Muscle layer of colon (tissue), 2 donors: ENCODE measurements at regions not wholly inside any gene's neighbourhood (a gene's known extent, or its start where the extent isn't known, plus 50 kb on each side); places are given as distances from the start of the nearest gene placed in this dataset.

Source experiments
- H3K27ac ChIP-seq: one replicate; pipeline ENCODE4 v1.7.0; 2013; ENCODE audit warnings: low read depth, mild to moderate bottlenecking, low read length, moderate library complexity
- H3K27me3 ChIP-seq, 2 donors: one replicate each; pipeline ENCODE4 v1.7.0; 2013; ENCODE audit warnings: low read length in 2 of 2, mild to moderate bottlenecking in 2 of 2; ENCODE audit not compliant: insufficient read depth in 2 of 2, control insufficient read depth in 1 of 2
- H3K36me3 ChIP-seq: one replicate; pipeline ENCODE4 v1.7.0; 2013; ENCODE audit warnings: mild to moderate bottlenecking, low read length; ENCODE audit not compliant: insufficient read depth
- H3K4me1 ChIP-seq: one replicate; pipeline ENCODE4 v1.7.0; 2013; ENCODE audit warnings: mild to moderate bottlenecking, low read length; ENCODE audit not compliant: insufficient read depth
- H3K4me3 ChIP-seq, 2 donors: one replicate each; pipeline ENCODE4 v1.7.0; 2013; ENCODE audit warnings: low read length in 2 of 2, low read depth in 1 of 2, mild to moderate bottlenecking in 1 of 2, moderate library complexity in 1 of 2
- H3K9ac ChIP-seq: one replicate; pipeline ENCODE4 v1.7.0; 2013; ENCODE audit warnings: low read length
- H3K9me3 ChIP-seq: one replicate; pipeline ENCODE4 v1.7.0; 2013; ENCODE audit warnings: mild to moderate bottlenecking, low read length
- donor health status: abdominal sarcoma.
- donor health status: Adenocarcinoma of cecum.

DNA sequence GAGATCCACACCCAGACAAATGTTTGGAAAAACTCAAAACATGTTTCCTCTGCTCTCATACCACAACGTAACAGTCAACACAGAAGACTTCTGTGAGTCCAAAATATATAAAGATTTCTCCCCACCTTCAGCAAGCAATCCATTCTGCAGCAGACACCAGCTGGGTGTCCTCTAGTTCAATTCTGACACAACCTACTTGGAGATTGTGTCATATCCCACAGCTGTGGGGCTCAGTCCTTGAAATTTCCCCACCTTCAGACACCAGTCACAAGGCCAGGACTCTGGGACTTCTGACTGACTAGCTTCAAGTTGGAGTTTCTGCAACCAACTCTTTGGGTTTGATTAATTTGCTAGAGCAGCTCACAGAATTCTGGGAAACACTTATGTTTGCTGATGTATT lies 244.8 kb upstream of the CDYL start:
- Histone ChIP-seq H3K4me3 (no peak overlapping the region), H3K9ac (no peak overlapping the region), H3K36me3 (no peaks in the 10 kb centered on the region), H3K4me1 (no peaks in the 10 kb centered on the region), H3K9me3 (peaks cover 4% of the 10 kb centered on the region), H3K27me3 (no peaks in the 10 kb centered on the region), H3K27ac (no peak overlapping the region)

DNA sequence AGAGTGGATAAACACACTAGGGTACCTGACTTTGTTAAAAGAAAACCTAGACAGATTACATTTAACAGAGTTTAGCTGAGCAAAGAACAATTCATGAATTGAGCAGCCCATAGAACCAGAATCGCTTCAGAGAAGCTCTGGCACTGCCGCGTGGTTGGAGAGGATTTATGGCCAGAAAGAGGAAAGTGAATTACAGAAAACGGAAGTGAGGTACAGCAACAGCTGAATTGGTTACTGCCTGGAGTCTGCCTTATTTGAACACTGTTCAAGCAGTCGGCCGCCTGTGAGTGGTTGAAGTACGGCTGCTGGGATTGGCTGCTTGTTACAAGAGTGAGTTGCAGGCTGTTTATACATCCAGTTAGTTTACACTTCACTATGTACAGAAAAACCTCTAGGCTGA lies 253.8 kb upstream of the CDYL start:
- Histone ChIP-seq H3K4me3 (no peak overlapping the region), H3K9me3 (no peaks in the 10 kb centered on the region), H3K27me3 (no peaks in the 10 kb centered on the region), H3K27ac (no peak overlapping the region), H3K36me3 (no peaks in the 10 kb centered on the region), H3K9ac (no peak overlapping the region), H3K4me1 (no peaks in the 10 kb centered on the region)

DNA sequence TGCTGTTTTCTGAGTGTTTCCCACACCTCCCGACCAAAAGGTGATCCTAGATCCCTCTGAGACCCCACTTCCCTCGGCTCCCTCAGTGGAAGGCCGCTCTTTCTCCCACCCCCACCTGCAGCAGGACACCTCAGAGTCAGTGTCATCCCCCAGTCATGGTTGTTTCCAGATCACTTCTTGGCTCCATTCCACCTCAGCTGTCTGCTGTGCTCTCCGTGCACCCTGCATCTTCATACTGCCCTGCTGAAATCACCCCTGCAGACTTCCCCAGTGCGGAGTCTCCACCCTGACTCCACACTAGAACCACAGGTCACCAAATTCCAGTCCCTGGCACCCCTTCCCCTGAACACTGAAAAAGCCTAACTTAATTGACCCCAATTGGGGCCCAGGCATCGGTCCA lies 255.1 kb upstream of the CDYL start:
- Histone ChIP-seq H3K27ac (no peak overlapping the region), H3K9ac (no peak overlapping the region), H3K4me3 (no peak overlapping the region), H3K27me3 (no peaks in the 10 kb centered on the region), H3K9me3 (no peaks in the 10 kb centered on the region), H3K36me3 (no peaks in the 10 kb centered on the region), H3K4me1 (no peaks in the 10 kb centered on the region)

DNA sequence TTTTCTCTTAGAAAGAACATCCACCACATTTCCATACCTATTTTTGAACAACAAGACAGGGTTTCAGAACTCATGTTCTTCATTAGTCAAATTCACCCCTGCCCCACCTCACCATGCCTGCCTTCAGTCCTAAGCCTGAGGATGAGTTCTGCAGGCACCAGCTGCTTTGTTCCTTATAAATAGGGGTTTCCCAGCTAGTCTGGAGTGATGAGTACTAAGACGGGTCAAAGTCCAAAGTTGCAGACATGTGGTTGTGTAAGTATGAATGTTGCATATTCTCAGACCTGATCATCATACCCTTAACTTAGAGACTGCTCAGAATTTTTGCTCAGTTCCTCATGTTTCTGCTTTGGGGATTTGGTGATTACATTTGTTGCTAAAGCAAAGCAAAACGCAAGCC lies 257.7 kb upstream of the CDYL start:
- no peaks in the 10 kb centered on the region for H3K4me1 ChIP-seq
- no peaks in the 10 kb centered on the region for H3K36me3 ChIP-seq
- no peaks in the 10 kb centered on the region for H3K27me3 ChIP-seq
- no peaks in the 10 kb centered on the region for H3K9me3 ChIP-seq
- H3K4me3 ChIP-seq, result no peak overlapping the region
- no peak overlapping the region for H3K27ac ChIP-seq
- H3K9ac ChIP-seq, result no peak overlapping the region

DNA sequence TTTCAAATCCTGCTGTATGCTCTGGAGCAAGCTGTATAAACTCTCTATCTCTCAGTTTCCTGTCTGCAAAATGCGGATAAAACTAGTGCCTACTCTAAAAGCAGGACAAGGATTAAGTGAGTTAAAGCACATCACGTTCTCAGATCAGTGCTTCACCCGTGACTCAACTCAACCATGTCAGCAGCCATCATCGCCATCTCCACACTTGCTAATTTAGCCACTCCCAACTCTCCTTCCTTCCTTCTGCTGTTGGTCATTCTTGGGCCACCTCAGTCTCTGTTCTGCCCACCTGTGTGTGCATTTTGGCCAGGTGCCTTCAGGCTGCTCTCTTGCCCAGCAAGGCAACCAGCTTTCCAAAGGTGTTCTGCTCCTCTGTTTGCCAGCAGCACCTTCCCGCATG lies 260.0 kb upstream of the CDYL start:
- no peaks in the 10 kb centered on the region for H3K4me1 ChIP-seq
- no peak overlapping the region for H3K4me3 ChIP-seq
- no peak overlapping the region for H3K27ac ChIP-seq
- H3K36me3 ChIP-seq, result no peaks in the 10 kb centered on the region
- no peaks in the 10 kb centered on the region for H3K9me3 ChIP-seq
- H3K9ac ChIP-seq, result no peak overlapping the region
- no peaks in the 10 kb centered on the region for H3K27me3 ChIP-seq

DNA sequence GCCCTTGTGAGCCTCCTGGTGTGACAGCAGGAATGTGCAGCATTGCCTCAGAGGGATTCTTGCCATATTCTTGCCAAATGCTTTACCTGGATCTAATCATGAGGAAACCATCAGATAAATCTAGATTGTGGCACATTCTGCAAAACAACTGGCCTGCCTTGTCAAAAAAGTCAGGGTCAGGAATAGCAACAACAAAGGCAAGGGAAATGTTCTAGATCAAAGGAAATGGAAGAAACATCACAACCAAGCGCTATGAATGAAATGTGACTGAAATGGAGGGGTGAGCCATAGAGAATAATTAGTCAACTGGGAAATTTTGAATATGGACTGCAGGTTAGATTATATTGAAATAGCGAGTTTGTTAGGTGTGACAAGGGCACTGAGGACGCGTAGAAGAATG lies 262.6 kb upstream of the CDYL start:
- H3K9ac ChIP-seq, result no peak overlapping the region
- no peaks in the 10 kb centered on the region for H3K9me3 ChIP-seq

GRCh38 chr6:4512051-4512471 lies 264.1 kb upstream of the CDYL start:
- H3K9ac ChIP-seq, result no peak overlapping the region
- no peaks in the 10 kb centered on the region for H3K27me3 ChIP-seq
- no peaks in the 10 kb centered on the region for H3K9me3 ChIP-seq
- no peaks in the 10 kb centered on the region for H3K4me1 ChIP-seq
- H3K27ac ChIP-seq, result no peak overlapping the region
- no peak overlapping the region for H3K4me3 ChIP-seq
- no peaks in the 10 kb centered on the region for H3K36me3 ChIP-seq

More for the DNA sequence above, 262.6 kb upstream of the CDYL start:
- no peak overlapping the region for H3K4me3 ChIP-seq
- no peak overlapping the region for H3K27ac ChIP-seq
- H3K4me1 ChIP-seq, result no peaks in the 10 kb centered on the region
- no peaks in the 10 kb centered on the region for H3K27me3 ChIP-seq
- no peaks in the 10 kb centered on the region for H3K36me3 ChIP-seq

DNA sequence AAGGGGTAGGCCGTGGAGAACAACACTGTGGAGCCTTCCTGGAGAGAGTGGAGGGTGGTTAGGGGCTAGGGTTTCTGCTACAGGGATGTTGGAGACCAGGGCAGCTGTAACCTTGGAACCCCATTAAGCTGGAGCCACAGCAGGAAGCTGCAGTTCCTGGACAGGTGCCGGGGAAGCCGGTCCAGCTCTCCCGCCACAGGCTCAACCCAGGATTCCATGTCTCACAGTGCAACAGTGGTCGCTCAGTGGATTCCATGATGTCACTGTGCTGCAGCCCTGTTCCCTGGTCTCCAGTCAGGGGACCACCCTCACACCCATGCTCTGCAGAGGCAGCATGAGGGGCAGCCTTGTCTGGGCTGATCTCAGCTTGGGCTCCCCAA lies 264.6 kb upstream of the CDYL start:
- Histone ChIP-seq H3K4me1 (no peaks in the 10 kb centered on the region), H3K27ac (no peak overlapping the region), H3K27me3 (no peaks in the 10 kb centered on the region), H3K9me3 (no peaks in the 10 kb centered on the region), H3K36me3 (no peaks in the 10 kb centered on the region), H3K9ac (no peak overlapping the region), H3K4me3 (no peak overlapping the region)

- H3K36me3 ChIP-seq, result no peaks in the 10 kb centered on the region
- H3K9ac ChIP-seq, result no peak overlapping the region
- H3K9me3 ChIP-seq, result no peaks in the 10 kb centered on the region
- no peaks in the 10 kb centered on the region for H3K27me3 ChIP-seq
- H3K4me3 ChIP-seq, result no peak overlapping the region
- no peak overlapping the region for H3K27ac ChIP-seq
- no peaks in the 10 kb centered on the region for H3K4me1 ChIP-seq
Measured at GRCh38 chr6:4510906-4511640, 265.1 kb upstream of the CDYL start.

DNA sequence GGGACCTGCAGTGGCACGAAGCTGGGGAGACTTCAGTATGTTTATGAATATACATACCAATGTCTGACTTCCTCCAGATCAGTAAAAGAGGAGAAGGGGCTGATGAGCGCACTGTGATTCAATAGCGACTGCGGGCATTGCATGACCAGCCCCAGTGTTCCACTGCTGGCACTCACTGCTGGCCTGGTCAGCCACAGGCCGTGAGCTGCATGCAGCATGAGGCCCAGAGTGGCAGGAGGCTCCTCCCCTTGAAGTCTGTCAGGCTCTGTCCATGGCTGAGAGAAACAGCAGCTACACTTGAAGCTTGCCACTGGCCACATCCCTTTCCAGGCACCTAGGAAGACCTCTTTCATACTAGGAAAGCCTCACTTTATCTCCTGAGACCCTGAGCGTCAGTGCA lies 265.9 kb upstream of the CDYL start:
- no peaks in the 10 kb centered on the region for H3K4me1 ChIP-seq
- H3K36me3 ChIP-seq, result no peaks in the 10 kb centered on the region
- no peak overlapping the region for H3K4me3 ChIP-seq
- no peak overlapping the region for H3K27ac ChIP-seq
- no peaks in the 10 kb centered on the region for H3K27me3 ChIP-seq
- no peaks in the 10 kb centered on the region for H3K9me3 ChIP-seq
- H3K9ac ChIP-seq, result no peak overlapping the region

DNA sequence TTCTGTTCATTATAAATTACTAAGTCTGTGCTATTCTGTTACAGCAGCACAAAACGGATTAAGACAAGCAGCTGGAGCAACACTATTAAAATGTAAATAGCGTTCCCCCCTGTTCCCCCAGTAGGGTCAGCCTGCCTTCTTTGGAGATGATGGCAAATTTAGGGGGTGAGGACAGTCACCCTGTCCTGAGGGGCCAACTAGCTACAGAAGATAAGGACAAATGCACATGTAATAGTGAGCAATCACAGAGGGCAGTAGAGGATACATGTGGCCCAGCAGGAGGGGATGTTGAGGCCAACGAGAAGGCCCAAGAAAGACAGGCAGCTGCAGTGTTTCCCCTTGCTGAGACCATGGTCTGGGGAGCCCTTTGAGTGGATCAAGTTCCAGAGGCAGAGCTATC lies 266.7 kb upstream of the CDYL start:
- Histone ChIP-seq H3K4me1 (no peaks in the 10 kb centered on the region), H3K9ac (no peak overlapping the region), H3K36me3 (no peaks in the 10 kb centered on the region), H3K9me3 (no peaks in the 10 kb centered on the region), H3K27ac (no peak overlapping the region), H3K27me3 (no peaks in the 10 kb centered on the region), H3K4me3 (no peak overlapping the region)

DNA sequence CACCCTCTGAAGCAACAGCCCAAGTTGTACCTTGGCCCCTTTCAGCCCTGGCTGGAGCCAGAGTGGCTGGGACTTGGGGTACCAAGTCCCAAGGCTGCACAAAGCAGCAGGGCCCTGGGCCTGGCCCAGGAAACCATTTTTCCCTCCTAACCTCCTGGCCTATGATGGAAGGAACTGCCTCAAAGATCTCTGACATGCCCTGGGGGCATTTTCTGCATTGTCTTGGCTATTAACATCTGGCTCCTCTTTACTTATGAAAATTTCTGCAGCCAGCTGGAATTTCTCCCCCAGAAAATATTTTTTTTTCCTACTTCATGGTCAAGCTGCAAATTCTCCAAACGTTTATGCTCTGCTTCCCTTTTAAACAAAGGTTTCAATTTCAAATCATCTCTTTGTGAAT lies 269.4 kb upstream of the CDYL start:
- Histone ChIP-seq H3K27me3 (no peaks in the 10 kb centered on the region), H3K27ac (no peak overlapping the region), H3K4me1 (no peaks in the 10 kb centered on the region), H3K9ac (no peak overlapping the region), H3K4me3 (no peak overlapping the region), H3K36me3 (no peaks in the 10 kb centered on the region), H3K9me3 (no peaks in the 10 kb centered on the region)
